Panc1 (cell line): ENCODE measurements at regions not wholly inside any gene's neighbourhood (a gene's known extent, or its start where the extent isn't known, plus 50 kb on each side); places are given as distances from the start of the nearest gene placed in this dataset.

Experiments
- CTCF ChIP-seq: fragments of 450-650 bp; IDR thresholded peaks from 2 replicates; pipeline ENCODE4 v1.5.1; 2017; ENCODE audit warnings: mild to moderate bottlenecking
- POLR2AphosphoS5 ChIP-seq: IDR thresholded peaks from 2 replicates; pipeline ENCODE4 v1.6.1; 2012; ENCODE audit warnings: mild to moderate bottlenecking, low read depth, low read length, moderate library complexity
- SIN3A ChIP-seq: IDR thresholded peaks from 2 replicates; pipeline ENCODE4 v1.6.1; 2012; ENCODE audit warnings: low read depth, mild to moderate bottlenecking, low read length, moderate library complexity, borderline replicate concordance; ENCODE audit not compliant: insufficient read depth

GRCh38 chr3:109926376-109926775 is 589.0 kb upstream of the DPPA4 start:
- TF ChIP-seq CTCF (no peak), POLR2AphosphoS5 (no peak), SIN3A (no peak)
